ENCODE measurements at regions not wholly inside any gene's neighbourhood (a gene's known extent, or its start where the extent isn't known, plus 50 kb on each side); places are given as distances from the start of the nearest gene placed in this dataset.

DNA sequence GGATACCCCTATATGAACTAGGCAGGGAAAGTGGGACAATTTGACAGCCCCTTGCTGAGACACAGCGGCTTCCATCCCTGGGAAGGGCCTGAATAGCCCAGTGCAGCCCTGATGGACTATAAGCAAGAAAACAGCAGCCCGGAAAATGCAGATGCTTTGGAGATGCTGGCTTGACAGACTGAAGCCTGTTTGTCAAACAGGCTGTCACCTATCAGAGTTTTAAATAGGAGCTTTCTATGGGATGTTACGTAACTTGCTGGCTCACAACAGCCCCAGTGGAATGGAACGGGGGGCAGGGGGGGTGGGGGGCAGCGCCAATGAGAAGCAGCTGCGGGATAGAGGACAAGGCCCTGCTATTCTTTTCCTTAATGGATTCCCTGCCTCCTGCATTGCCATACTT is 91.9 kb upstream of the NTM start (continued):
- TF ChIP-seq, protein P1, sequence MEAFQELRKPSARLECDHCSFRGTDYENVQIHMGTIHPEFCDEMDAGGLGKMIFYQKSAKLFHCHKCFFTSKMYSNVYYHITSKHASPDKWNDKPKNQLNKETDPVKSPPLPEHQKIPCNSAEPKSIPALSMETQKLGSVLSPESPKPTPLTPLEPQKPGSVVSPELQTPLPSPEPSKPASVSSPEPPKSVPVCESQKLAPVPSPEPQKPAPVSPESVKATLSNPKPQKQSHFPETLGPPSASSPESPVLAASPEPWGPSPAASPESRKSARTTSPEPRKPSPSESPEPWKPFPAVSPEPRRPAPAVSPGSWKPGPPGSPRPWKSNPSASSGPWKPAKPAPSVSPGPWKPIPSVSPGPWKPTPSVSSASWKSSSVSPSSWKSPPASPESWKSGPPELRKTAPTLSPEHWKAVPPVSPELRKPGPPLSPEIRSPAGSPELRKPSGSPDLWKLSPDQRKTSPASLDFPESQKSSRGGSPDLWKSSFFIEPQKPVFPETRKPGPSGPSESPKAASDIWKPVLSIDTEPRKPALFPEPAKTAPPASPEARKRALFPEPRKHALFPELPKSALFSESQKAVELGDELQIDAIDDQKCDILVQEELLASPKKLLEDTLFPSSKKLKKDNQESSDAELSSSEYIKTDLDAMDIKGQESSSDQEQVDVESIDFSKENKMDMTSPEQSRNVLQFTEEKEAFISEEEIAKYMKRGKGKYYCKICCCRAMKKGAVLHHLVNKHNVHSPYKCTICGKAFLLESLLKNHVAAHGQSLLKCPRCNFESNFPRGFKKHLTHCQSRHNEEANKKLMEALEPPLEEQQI (IDR thresholded peaks at IDR 0.05) = no peak
- TF ChIP-seq POLR3G (IDR thresholded peaks at IDR 0.05; ENCODE audit: extremely low read depth, insufficient read length, insufficient replicate concordance) (no peak), SNRNP70 (optimal IDR thresholded peaks at IDR 0.05; ENCODE audit: low read depth, low read length) (no peak), ZNF3 (CRISPR knock-in tag; IDR thresholded peaks at IDR 0.05) (no peak)
- TF ChIP-seq, protein P2, sequence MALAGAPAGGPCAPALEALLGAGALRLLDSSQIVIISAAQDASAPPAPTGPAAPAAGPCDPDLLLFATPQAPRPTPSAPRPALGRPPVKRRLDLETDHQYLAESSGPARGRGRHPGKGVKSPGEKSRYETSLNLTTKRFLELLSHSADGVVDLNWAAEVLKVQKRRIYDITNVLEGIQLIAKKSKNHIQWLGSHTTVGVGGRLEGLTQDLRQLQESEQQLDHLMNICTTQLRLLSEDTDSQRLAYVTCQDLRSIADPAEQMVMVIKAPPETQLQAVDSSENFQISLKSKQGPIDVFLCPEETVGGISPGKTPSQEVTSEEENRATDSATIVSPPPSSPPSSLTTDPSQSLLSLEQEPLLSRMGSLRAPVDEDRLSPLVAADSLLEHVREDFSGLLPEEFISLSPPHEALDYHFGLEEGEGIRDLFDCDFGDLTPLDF (CRISPR knock-in tag; IDR thresholded peaks at IDR 0.05) = no peak
- TF ChIP-seq, protein P3, sequence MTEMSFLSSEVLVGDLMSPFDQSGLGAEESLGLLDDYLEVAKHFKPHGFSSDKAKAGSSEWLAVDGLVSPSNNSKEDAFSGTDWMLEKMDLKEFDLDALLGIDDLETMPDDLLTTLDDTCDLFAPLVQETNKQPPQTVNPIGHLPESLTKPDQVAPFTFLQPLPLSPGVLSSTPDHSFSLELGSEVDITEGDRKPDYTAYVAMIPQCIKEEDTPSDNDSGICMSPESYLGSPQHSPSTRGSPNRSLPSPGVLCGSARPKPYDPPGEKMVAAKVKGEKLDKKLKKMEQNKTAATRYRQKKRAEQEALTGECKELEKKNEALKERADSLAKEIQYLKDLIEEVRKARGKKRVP (CRISPR knock-in tag; IDR thresholded peaks at IDR 0.05) = no peak
- TF ChIP-seq, protein P4, sequence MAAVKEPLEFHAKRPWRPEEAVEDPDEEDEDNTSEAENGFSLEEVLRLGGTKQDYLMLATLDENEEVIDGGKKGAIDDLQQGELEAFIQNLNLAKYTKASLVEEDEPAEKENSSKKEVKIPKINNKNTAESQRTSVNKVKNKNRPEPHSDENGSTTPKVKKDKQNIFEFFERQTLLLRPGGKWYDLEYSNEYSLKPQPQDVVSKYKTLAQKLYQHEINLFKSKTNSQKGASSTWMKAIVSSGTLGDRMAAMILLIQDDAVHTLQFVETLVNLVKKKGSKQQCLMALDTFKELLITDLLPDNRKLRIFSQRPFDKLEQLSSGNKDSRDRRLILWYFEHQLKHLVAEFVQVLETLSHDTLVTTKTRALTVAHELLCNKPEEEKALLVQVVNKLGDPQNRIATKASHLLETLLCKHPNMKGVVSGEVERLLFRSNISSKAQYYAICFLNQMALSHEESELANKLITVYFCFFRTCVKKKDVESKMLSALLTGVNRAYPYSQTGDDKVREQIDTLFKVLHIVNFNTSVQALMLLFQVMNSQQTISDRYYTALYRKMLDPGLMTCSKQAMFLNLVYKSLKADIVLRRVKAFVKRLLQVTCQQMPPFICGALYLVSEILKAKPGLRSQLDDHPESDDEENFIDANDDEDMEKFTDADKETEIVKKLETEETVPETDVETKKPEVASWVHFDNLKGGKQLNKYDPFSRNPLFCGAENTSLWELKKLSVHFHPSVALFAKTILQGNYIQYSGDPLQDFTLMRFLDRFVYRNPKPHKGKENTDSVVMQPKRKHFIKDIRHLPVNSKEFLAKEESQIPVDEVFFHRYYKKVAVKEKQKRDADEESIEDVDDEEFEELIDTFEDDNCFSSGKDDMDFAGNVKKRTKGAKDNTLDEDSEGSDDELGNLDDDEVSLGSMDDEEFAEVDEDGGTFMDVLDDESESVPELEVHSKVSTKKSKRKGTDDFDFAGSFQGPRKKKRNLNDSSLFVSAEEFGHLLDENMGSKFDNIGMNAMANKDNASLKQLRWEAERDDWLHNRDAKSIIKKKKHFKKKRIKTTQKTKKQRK (IDR thresholded peaks at IDR 0.05; ENCODE audit: borderline replicate concordance, low read depth, low read length) = no peak

All from K562 (cell line).